ENCODE measurements at regions not wholly inside any gene's neighbourhood (a gene's known extent, or its start where the extent isn't known, plus 50 kb on each side); places are given as distances from the start of the nearest gene placed in this dataset.

- DNase-seq (ENCODE audit: low spot score): no peak
Observed at GRCh38 chr4:14046642-14047041, 419.1 kb upstream of the BOD1L1 start.

- DNase-seq (ENCODE audit: low spot score): no peak
Observed at GRCh38 chr4:14047840-14048239, 420.3 kb upstream of the BOD1L1 start.

GRCh38 chr4:14049946-14050345, 422.4 kb upstream of the BOD1L1 start:
- no peak for DNase-seq (ENCODE audit: low spot score)

- DNase-seq (ENCODE audit: low spot score): no peak
Observed at GRCh38 chr4:14053291-14053690, 425.8 kb upstream of the BOD1L1 start.

GRCh38 chr4:14054391-14054790, 426.9 kb upstream of the BOD1L1 start:
- no peak for DNase-seq (ENCODE audit: low spot score)

- DNase-seq (ENCODE audit: low spot score): no peak
Observed at GRCh38 chr4:14059006-14059405, 431.5 kb upstream of the BOD1L1 start.

GRCh38 chr4:14064984-14065383, 437.5 kb upstream of the BOD1L1 start:
- no peak for DNase-seq (ENCODE audit: low spot score)

- DNase-seq (ENCODE audit: low spot score): no peak
Observed at GRCh38 chr4:14065406-14065805, 437.9 kb upstream of the BOD1L1 start.

- no peak for DNase-seq (ENCODE audit: low spot score)
Observed at GRCh38 chr4:14066979-14067378, 439.5 kb upstream of the BOD1L1 start.

GRCh38 chr4:14069886-14070285, 442.4 kb upstream of the BOD1L1 start:
- no peak for DNase-seq (ENCODE audit: low spot score)

- DNase-seq (ENCODE audit: low spot score): no peak
Observed at GRCh38 chr4:14070289-14070880, 442.9 kb upstream of the BOD1L1 start.

- no peak for DNase-seq (ENCODE audit: low spot score)
Observed at GRCh38 chr4:14072506-14072905, 445.0 kb upstream of the BOD1L1 start.

GRCh38 chr4:14076776-14077175, 449.3 kb upstream of the BOD1L1 start:
- DNase-seq (ENCODE audit: low spot score): no peak

- DNase-seq (ENCODE audit: low spot score): no peak
Observed at GRCh38 chr4:14078326-14078725, 450.8 kb upstream of the BOD1L1 start.

GRCh38 chr4:14079601-14080000, 452.1 kb upstream of the BOD1L1 start:
- DNase-seq (ENCODE audit: low spot score): no peak

GRCh38 chr4:14083150-14083549, 455.6 kb upstream of the BOD1L1 start:
- DNase-seq (ENCODE audit: low spot score): no peak

GRCh38 chr4:14084598-14084997, 457.1 kb upstream of the BOD1L1 start:
- DNase-seq (ENCODE audit: low spot score): no peak

- DNase-seq (ENCODE audit: low spot score): no peak
Observed at GRCh38 chr4:14087459-14087858, 459.9 kb upstream of the BOD1L1 start.

GRCh38 chr4:14087921-14088320, 460.4 kb upstream of the BOD1L1 start:
- no peak for DNase-seq (ENCODE audit: low spot score)

GRCh38 chr4:14091531-14091930, 464.0 kb upstream of the BOD1L1 start:
- no peak for DNase-seq (ENCODE audit: low spot score)

GRCh38 chr4:14091966-14092365, 464.4 kb upstream of the BOD1L1 start:
- no peak for DNase-seq (ENCODE audit: low spot score)

GRCh38 chr4:14092741-14093140, 465.2 kb upstream of the BOD1L1 start:
- DNase-seq (ENCODE audit: low spot score): no peak

- DNase-seq (ENCODE audit: low spot score): no peak
Observed at GRCh38 chr4:14095831-14096230, 468.3 kb upstream of the BOD1L1 start.

GRCh38 chr4:14096396-14096965, 469.0 kb upstream of the BOD1L1 start:
- DNase-seq (ENCODE audit: low spot score): no peak

Measured in hematopoietic multipotent progenitor cell treated with erythropoietin and hydrocortisone succinate and interleukin-3 and kit ligand, for 15 days (in vitro differentiated cells).